HG02610 (cell line): ENCODE measurements at regions not wholly inside any gene's neighbourhood (a gene's known extent, or its start where the extent isn't known, plus 50 kb on each side); places are given as distances from the start of the nearest gene placed in this dataset.
"Not testable (repeated sequence)": the region's sequence is repeated elsewhere in the genome, so short reads cannot be mapped to it uniquely, and the experiment has no call there.

ENCODE experiments used
- ATAC-seq: cut with Tn5 transposase; IDR thresholded peaks from one replicate; pipeline ENCODE4 v1.9.1; 2021; ENCODE audit warnings: mild to moderate bottlenecking, moderate library complexity; ENCODE audit not compliant: unreplicated experiment

GRCh38 chr2:203585516-203585915 lies 50.4 kb upstream of the RAPH1 start:
- no peak for ATAC-seq

- no peak for ATAC-seq
These were observed 51.1 kb upstream of the RAPH1 start for GRCh38 chr2:203586206-203586605.

- ATAC-seq = no peak
These were observed 51.6 kb upstream of the RAPH1 start for GRCh38 chr2:203586696-203587095.

- ATAC-seq = no peak
These were observed 55.4 kb upstream of the RAPH1 start for GRCh38 chr2:203590496-203590895.

GRCh38 chr2:203591642-203592041 lies 56.5 kb upstream of the RAPH1 start:
- ATAC-seq = no peak

GRCh38 chr2:203592470-203592869 lies 57.4 kb upstream of the RAPH1 start:
- no peak for ATAC-seq

GRCh38 chr2:203594541-203594940 lies 59.4 kb upstream of the RAPH1 start:
- no peak for ATAC-seq

GRCh38 chr2:203596183-203596582 lies 61.1 kb upstream of the RAPH1 start:
- ATAC-seq = no peak

- ATAC-seq = peak; percentile 64
These were observed 64.4 kb upstream of the RAPH1 start for GRCh38 chr2:203599509-203599908.

GRCh38 chr2:203600286-203600685 lies 65.2 kb upstream of the RAPH1 start:
- no peak for ATAC-seq

GRCh38 chr2:203603456-203604389 lies 68.6 kb upstream of the RAPH1 start:
- ATAC-seq = no peak

GRCh38 chr2:203605302-203605701 lies 70.2 kb upstream of the RAPH1 start:
- ATAC-seq = no peak

- no peak for ATAC-seq
These were observed 71.0 kb upstream of the RAPH1 start for GRCh38 chr2:203606051-203606450.

- no peak for ATAC-seq
These were observed 75.5 kb upstream of the RAPH1 start for GRCh38 chr2:203610558-203610957.

GRCh38 chr2:203612246-203612645 lies 77.1 kb upstream of the RAPH1 start:
- no peak for ATAC-seq

- ATAC-seq = no peak
These were observed 84.3 kb upstream of the RAPH1 start for GRCh38 chr2:203619267-203619878.

- ATAC-seq = no peak
These were observed 84.4 kb upstream of the CD28 start for GRCh38 chr2:203621981-203622515.

GRCh38 chr2:203623096-203623495 lies 83.3 kb upstream of the CD28 start:
- ATAC-seq = no peak

- no peak for ATAC-seq
These were observed 82.8 kb upstream of the CD28 start for GRCh38 chr2:203623661-203624060.

- ATAC-seq = no peak
These were observed 80.7 kb upstream of the CD28 start for GRCh38 chr2:203625701-203626100.

GRCh38 chr2:203626247-203626646 lies 80.2 kb upstream of the CD28 start:
- ATAC-seq = not testable (repeated sequence)
